HL-60 (cell line): ENCODE measurements at regions not wholly inside any gene's neighbourhood (a gene's known extent, or its start where the extent isn't known, plus 50 kb on each side); places are given as distances from the start of the nearest gene placed in this dataset.
"Not testable (repeated sequence)": the region's sequence is repeated elsewhere in the genome, so short reads cannot be mapped to it uniquely, and the experiment has no call there.

ENCODE experiments used
- DNase-seq, 2 experiments: peaks; one replicate each; pipeline ENCODE4 v3.0.0-alpha.2; 2010 to 2020; ENCODE audit warnings: low read depth in 1 of 2, low spot score in 1 of 2
- H3K27ac ChIP-seq: fragments of 250-450 bp; sonication (Bioruptor Pico); replicated peaks from 2 replicates; pipeline ENCODE4 v1.5.1; 2020; ENCODE audit warnings: mild to moderate bottlenecking, moderate library complexity
- H3K27me3 ChIP-seq: fragments of 250-450 bp; sonication (Bioruptor Pico); 2 replicates; pipeline ENCODE4 v1.5.1; 2021; ENCODE audit warnings: mild to moderate bottlenecking, moderate library complexity; ENCODE audit not compliant: insufficient read depth, poor library complexity, severe bottlenecking
- H3K4me3 ChIP-seq: replicated peaks from 2 replicates; pipeline ENCODE4 v1.5.1; 2011; ENCODE audit warnings: mild to moderate bottlenecking, control low read depth, low read length; ENCODE audit not compliant: insufficient read depth
- CTCF ChIP-seq: IDR thresholded peaks from one replicate; pipeline ENCODE4 v1.5.1; 2011; ENCODE audit warnings: low read length, control low read depth, inconsistent platforms; ENCODE audit not compliant: insufficient read depth
- GABPA ChIP-seq: IDR thresholded peaks from 2 replicates; pipeline ENCODE4 v1.6.1; 2012; ENCODE audit warnings: low read depth
- POLR2AphosphoS5 ChIP-seq: IDR thresholded peaks from 2 replicates; pipeline ENCODE4 v1.6.1; 2012; ENCODE audit warnings: low read depth
- REST ChIP-seq: IDR thresholded peaks from 2 replicates; pipeline ENCODE4 v1.6.1; 2012; ENCODE audit warnings: low read depth; ENCODE audit not compliant: insufficient replicate concordance
- SPI1 ChIP-seq: IDR thresholded peaks from 2 replicates; pipeline ENCODE4 v1.6.1; 2012; ENCODE audit warnings: low read depth, mild to moderate bottlenecking, borderline replicate concordance

GRCh38 chr6:51318674-51319073 is 500.0 kb downstream of the TFAP2B start:
- no peak for TF ChIP-seq POLR2AphosphoS5
- TF ChIP-seq GABPA = no peak
- no peak for TF ChIP-seq CTCF
- no peak for TF ChIP-seq SPI1
- no peak for TF ChIP-seq REST
- Histone ChIP-seq H3K27ac (no peak overlapping the region), H3K4me3 (no peak overlapping the region), H3K27me3 (no peaks in the 10 kb centered on the region)
- no peak for DNase-seq

DNA sequence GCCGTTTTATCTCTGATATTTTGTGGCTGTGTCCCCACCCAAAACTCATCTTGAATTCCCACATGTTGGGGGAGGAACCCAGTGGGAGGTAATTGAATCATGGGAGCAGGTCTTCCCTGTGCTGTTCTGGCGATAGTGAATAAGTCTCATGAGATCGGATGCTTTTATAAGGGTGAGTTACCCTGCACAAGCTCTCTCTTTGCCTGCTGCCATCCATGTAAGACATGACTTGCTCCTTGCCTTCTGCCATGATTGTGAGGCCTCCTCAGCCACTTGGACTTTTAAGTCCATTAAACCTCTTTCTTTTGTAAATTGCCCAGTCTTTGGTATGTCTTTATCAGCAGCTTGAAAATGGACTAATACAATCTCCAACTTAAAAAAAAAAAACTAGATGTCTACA is 502.8 kb downstream of the TFAP2B start:
- not testable (repeated sequence) for H3K27me3 ChIP-seq, DNase-seq, H3K27ac ChIP-seq, H3K4me3 ChIP-seq

DNA sequence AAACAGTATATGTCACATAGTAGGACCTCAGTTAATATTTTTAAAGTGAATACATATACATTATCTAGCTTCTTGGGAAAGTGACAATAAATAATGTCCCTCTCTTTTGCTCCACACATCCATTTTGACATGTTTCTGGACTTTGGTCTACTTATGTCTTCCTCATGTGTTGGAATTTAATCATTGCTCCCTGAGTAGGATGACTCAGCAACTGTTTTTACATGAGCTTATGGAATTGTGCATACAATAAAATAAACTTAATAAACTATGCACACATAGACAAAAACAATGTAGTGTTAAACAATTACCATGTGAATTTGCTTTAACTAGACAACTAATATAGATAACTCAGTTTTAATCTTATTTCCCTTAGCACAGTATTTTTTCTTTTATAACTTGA is 503.8 kb downstream of the TFAP2B start:
- no peaks in the 10 kb centered on the region for H3K27me3 ChIP-seq
- no peak for DNase-seq
- TF ChIP-seq REST = no peak
- TF ChIP-seq GABPA = no peak
- no peak for TF ChIP-seq POLR2AphosphoS5
- no peak for TF ChIP-seq SPI1
- no peak for TF ChIP-seq CTCF

DNA sequence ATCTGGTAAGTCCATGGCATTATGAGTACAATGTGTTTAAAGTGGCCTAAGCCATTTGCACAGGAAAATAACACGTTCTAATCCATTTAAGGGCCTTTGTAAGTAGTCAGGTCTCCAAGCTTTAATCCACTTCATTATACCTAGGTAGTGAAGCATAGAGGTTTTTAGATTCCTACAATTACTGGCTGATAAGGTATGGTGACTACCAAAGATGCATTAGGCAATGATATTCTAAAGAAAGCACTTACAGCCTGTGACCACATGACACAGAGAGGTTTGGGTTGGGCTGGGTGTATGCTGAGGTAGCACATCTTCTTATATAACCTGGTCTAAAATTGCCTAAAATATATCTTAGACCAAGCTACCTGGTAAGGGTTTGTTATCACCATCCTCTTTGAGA is 504.4 kb downstream of the TFAP2B start:
- H3K27me3 ChIP-seq = no peaks in the 10 kb centered on the region
- no peak overlapping the region for H3K4me3 ChIP-seq
- no peak for TF ChIP-seq GABPA
- no peak for TF ChIP-seq CTCF
- TF ChIP-seq REST = no peak
- TF ChIP-seq POLR2AphosphoS5 = no peak
- no peak for TF ChIP-seq SPI1
- no peak overlapping the region for H3K27ac ChIP-seq
- no peak for DNase-seq

More for the DNA sequence above, 503.8 kb downstream of the TFAP2B start:
- Histone ChIP-seq H3K4me3 (no peak overlapping the region), H3K27ac (no peak overlapping the region)
